ENCODE measurements at regions not wholly inside any gene's neighbourhood (a gene's known extent, or its start where the extent isn't known, plus 50 kb on each side); places are given as distances from the start of the nearest gene placed in this dataset.

- no peak overlapping the region for H3K27ac ChIP-seq (ENCODE audit: low read depth in 2 of 2, low read length in 1 of 2)
- no peaks in the 10 kb centered on the region for H3K9me2 ChIP-seq
- H4K20me1 ChIP-seq (ENCODE audit: insufficient read depth): no peaks in the 10 kb centered on the region
- no peak overlapping the region for H3K9ac ChIP-seq
- POLR2A ChIA-PET: no interaction called here
- no peak for TF ChIP-seq FOXJ3 (CRISPR knock-in tag; IDR thresholded peaks at IDR 0.05)
- TF ChIP-seq GATA2 (CRISPR knock-in tag; IDR thresholded peaks at IDR 0.05): no peak
- no peak for TF ChIP-seq CHD2 (IDR thresholded peaks at IDR 0.05; ENCODE audit: low read length, partially characterized antibody)
- no peak for TF ChIP-seq MXI1 (IDR thresholded peaks at IDR 0.05; ENCODE audit: low read depth, low read length)
- TF ChIP-seq EP300 (IDR thresholded peaks at IDR 0.05; ENCODE audit: borderline replicate concordance in 1 of 2, low read depth in 1 of 2, low read length in 1 of 2): no peak
- no peak for TF ChIP-seq FOXM1 (IDR thresholded peaks at IDR 0.05; ENCODE audit: low read depth)
- no peak for TF ChIP-seq MEF2A (IDR thresholded peaks at IDR 0.05; ENCODE audit: borderline replicate concordance, low read depth)
- no peak for TF ChIP-seq ELF1 (IDR thresholded peaks at IDR 0.05)
- no peak for TF ChIP-seq TAF1 (IDR thresholded peaks at IDR 0.05; ENCODE audit: borderline replicate concordance, low read depth, low read length)
- no peak for TF ChIP-seq REST (IDR thresholded peaks at IDR 0.05; ENCODE audit: low read depth, low read length)
- H3K27me3 ChIP-seq (ENCODE audit: insufficient read depth): no peaks in the 10 kb centered on the region
- DNase-seq: no peak
- H3K4me3 ChIP-seq (ENCODE audit: low read depth in 2 of 2, low read length in 1 of 2): no peak overlapping the region
- no peak overlapping the region for H3K4me2 ChIP-seq
- no peaks in the 10 kb centered on the region for H3K36me3 ChIP-seq (replicated peaks in 1 of 2; ENCODE audit: control insufficient read depth in 1 of 2, insufficient read depth in 2 of 2, low read length in 1 of 2)
- CTCF ChIA-PET: no interaction called here
- H3F3A ChIP-seq (replicated peaks; ENCODE audit: insufficient read depth): no peaks in the 10 kb centered on the region
- no peaks in the 10 kb centered on the region for H3K79me2 ChIP-seq (ENCODE audit: insufficient read depth)
- H3K4me1 ChIP-seq (ENCODE audit: control insufficient read depth in 1 of 2, insufficient read depth in 2 of 2, low read depth in 1 of 2, low read length in 1 of 2): no peaks in the 10 kb centered on the region
- WGBS (ENCODE audit: low lambda C conversion rate): 11% methylated on average over 1 of the region's 2 CpGs
- no peak overlapping the region for H2AFZ ChIP-seq (ENCODE audit: low read depth)
- no peaks in the 10 kb centered on the region for H3K9me3 ChIP-seq
Observed at GRCh38 chr4:120524237-120524636, 398.3 kb downstream of the PRDM5 start.

- Histone ChIP-seq H3K4me1 (ENCODE audit: control insufficient read depth in 1 of 2, insufficient read depth in 2 of 2, low read depth in 1 of 2, low read length in 1 of 2) (no peaks in the 10 kb centered on the region), H3K9ac (no peak overlapping the region), H3K27ac (ENCODE audit: low read depth in 2 of 2, low read length in 1 of 2) (no peak overlapping the region), H3K27me3 (ENCODE audit: insufficient read depth) (no peaks in the 10 kb centered on the region), H3K79me2 (ENCODE audit: insufficient read depth) (no peaks in the 10 kb centered on the region), H3K4me2 (no peak overlapping the region), H2AFZ (ENCODE audit: low read depth) (no peak overlapping the region), H3K4me3 (ENCODE audit: low read depth in 2 of 2, low read length in 1 of 2) (no peak overlapping the region), H3F3A (replicated peaks; ENCODE audit: insufficient read depth) (no peaks in the 10 kb centered on the region), H4K20me1 (ENCODE audit: insufficient read depth) (no peaks in the 10 kb centered on the region), H3K9me2 (no peaks in the 10 kb centered on the region), H3K36me3 (replicated peaks in 1 of 2; ENCODE audit: control insufficient read depth in 1 of 2, insufficient read depth in 2 of 2, low read length in 1 of 2) (no peaks in the 10 kb centered on the region), H3K9me3 (no peaks in the 10 kb centered on the region)
- WGBS (ENCODE audit: low lambda C conversion rate): 74% methylated on average over 2 of the region's 2 CpGs
- ChIA-PET POLR2A (no interaction called here), CTCF (no interaction called here)
- no peak for DNase-seq
- TF ChIP-seq FOSL2 (IDR thresholded peaks at IDR 0.05; ENCODE audit: borderline replicate concordance, low read depth) (no peak), FOXJ3 (CRISPR knock-in tag; IDR thresholded peaks at IDR 0.05) (no peak), SIN3A (IDR thresholded peaks at IDR 0.05; ENCODE audit: borderline replicate concordance, low read depth, low read length) (no peak), FOXM1 (IDR thresholded peaks at IDR 0.05; ENCODE audit: low read depth) (no peak), RFX5 (IDR thresholded peaks at IDR 0.05; ENCODE audit: low read length) (no peak), TEAD4 (IDR thresholded peaks at IDR 0.05; ENCODE audit: borderline replicate concordance, insufficient read depth) (no peak), USF1 (IDR thresholded peaks at IDR 0.05; ENCODE audit: borderline replicate concordance, low read depth) (no peak), MEF2A (IDR thresholded peaks at IDR 0.05; ENCODE audit: borderline replicate concordance, low read depth) (no peak), CTCF (IDR thresholded peaks at IDR 0.05) (no peak), JUND (IDR thresholded peaks at IDR 0.05) (no peak), NFIC (IDR thresholded peaks at IDR 0.05; ENCODE audit: borderline replicate concordance) (no peak), IRF3 (IDR thresholded peaks at IDR 0.05; ENCODE audit: low read depth, low read length) (no peak)
Observed at GRCh38 chr4:120520761-120521160, 401.8 kb downstream of the PRDM5 start.
